Prostate gland (tissue), 2 donors: ENCODE measurements at regions not wholly inside any gene's neighbourhood (a gene's known extent, or its start where the extent isn't known, plus 50 kb on each side); places are given as distances from the start of the nearest gene placed in this dataset.

Source experiments
- CTCF ChIP-seq, 4 experiments: fragments of 200-600 bp in 2 of 4; fragments of 450-650 bp in 2 of 4; sonication (generic) in 2 of 4; IDR thresholded peaks; 1 replicate in 3 of 4; 2 replicates in 1 of 4; pipeline ENCODE4 v1.5.1; 2016 to 2019; ENCODE audit warnings: antibody characterized with exemption in 4 of 4, mild to moderate bottlenecking in 2 of 4, moderate library complexity in 2 of 4
- POLR2A ChIP-seq: fragments of 450-650 bp; IDR thresholded peaks from one replicate; pipeline ENCODE4 v1.6.1; 2016; ENCODE audit warnings: antibody characterized with exemption, mild to moderate bottlenecking
- POLR2AphosphoS5 ChIP-seq: sonication (generic); formaldehyde crosslinking; IDR thresholded peaks from one replicate; pipeline ENCODE4 v1.6.1; 2017; ENCODE audit warnings: antibody characterized with exemption

GRCh38 chrX:150037041-150037440 lies 98.8 kb upstream of the EOLA2 start:
- TF ChIP-seq POLR2A: no peak
- no peak for TF ChIP-seq CTCF (IDR thresholded peaks at IDR 0.05)
- TF ChIP-seq POLR2AphosphoS5: no peak
